Esophagus (tissue), 2 donors: ENCODE measurements at regions not wholly inside any gene's neighbourhood (a gene's known extent, or its start where the extent isn't known, plus 50 kb on each side); places are given as distances from the start of the nearest gene placed in this dataset.
"Not testable (repeated sequence)": the region's sequence is repeated elsewhere in the genome, so short reads cannot be mapped to it uniquely, and the experiment has no call there.

Experiments
- H3K27ac ChIP-seq, 2 donors: one replicate each; pipeline ENCODE4 v1.5.1; 2013; ENCODE audit warnings: low read depth in 2 of 2, mild to moderate bottlenecking in 2 of 2, inconsistent platforms in 1 of 2, low read length in 1 of 2, moderate library complexity in 1 of 2
- H3K27me3 ChIP-seq, 2 donors: one replicate each; pipeline ENCODE4 v1.6.1; 2013; ENCODE audit warnings: low read length in 2 of 2, control low read depth in 1 of 2, mild to moderate bottlenecking in 1 of 2; ENCODE audit not compliant: insufficient read depth in 2 of 2, control insufficient read depth in 1 of 2
- H3K36me3 ChIP-seq, 2 donors: one replicate each; pipeline ENCODE4 v1.6.1; 2013; ENCODE audit warnings: low read length in 1 of 2; ENCODE audit not compliant: control insufficient read depth in 2 of 2, insufficient read depth in 2 of 2
- H3K4me1 ChIP-seq, 2 donors: one replicate each; pipeline ENCODE4 v1.6.1; 2013; ENCODE audit warnings: low read length in 1 of 2; ENCODE audit not compliant: control insufficient read depth in 2 of 2, insufficient read depth in 2 of 2
- H3K4me3 ChIP-seq, 2 donors: one replicate each; pipeline ENCODE4 v1.5.1; 2013; ENCODE audit warnings: low read length in 2 of 2, mild to moderate bottlenecking in 2 of 2, low read depth in 1 of 2, moderate library complexity in 1 of 2
- H3K9me3 ChIP-seq, 2 donors: one replicate each; pipeline ENCODE4 v1.6.1; 2013; ENCODE audit warnings: mild to moderate bottlenecking in 2 of 2, low read depth in 1 of 2, low read length in 1 of 2, moderate library complexity in 1 of 2; ENCODE audit not compliant: control insufficient read depth in 2 of 2, insufficient read depth in 1 of 2
- WGBS, 2 donors: extraction: QIAGEN DNeasy Blood & Tissue Kit; methylation state at CpG; one replicate each; pipeline ENCODE4 v1.1.7; 2013; 5-methylcytosine and 5-hydroxymethylcytosine counted together
- donor health status: healthy with polysubstance abuse.
- donor health status: Bipolar disorder and iron deficiency.

GRCh38 chr5:104079861-104080645, 517.5 kb upstream of the NUDT12 start:
- H3K27ac ChIP-seq, H3K4me3 ChIP-seq, H3K4me1 ChIP-seq, H3K27me3 ChIP-seq, H3K9me3 ChIP-seq, H3K36me3 ChIP-seq: not testable (repeated sequence)
- 92% methylated on average over 23 to 28 of the region's 29 CpGs for WGBS, 2 donors

GRCh38 chr5:104071887-104072286, 509.3 kb upstream of the NUDT12 start:
- H3K27me3 ChIP-seq = no peaks in the 10 kb centered on the region
- no peaks in the 10 kb centered on the region for H3K36me3 ChIP-seq
- no peak overlapping the region for H3K27ac ChIP-seq
- no peaks in the 10 kb centered on the region for H3K4me1 ChIP-seq
- no peaks in the 10 kb centered on the region for H3K9me3 ChIP-seq
- H3K4me3 ChIP-seq = no peak overlapping the region
- 60 to 63% methylated on average over 2 of the region's 2 CpGs for WGBS, 2 donors

GRCh38 chr5:104062621-104063377, 500.2 kb upstream of the NUDT12 start:
- peaks cover 0 to 3% of the 10 kb centered on the region in 2 donors for H3K9me3 ChIP-seq
- no peaks in the 10 kb centered on the region for H3K4me1 ChIP-seq
- H3K36me3 ChIP-seq = no peaks in the 10 kb centered on the region
- H3K27ac ChIP-seq = no peak overlapping the region
- H3K27me3 ChIP-seq = no peaks in the 10 kb centered on the region
- 48% methylated on average over 9 of the region's 9 CpGs for WGBS, 2 donors
- no peak overlapping the region for H3K4me3 ChIP-seq

GRCh38 chr5:104061707-104062106, 499.1 kb upstream of the NUDT12 start:
- 71 to 72% methylated on average over 3 of the region's 3 CpGs for WGBS, 2 donors
- Histone ChIP-seq H3K27ac (no peak overlapping the region), H3K9me3 (peaks cover 0 to 3% of the 10 kb centered on the region in 2 donors), H3K4me1 (no peaks in the 10 kb centered on the region), H3K4me3 (no peak overlapping the region), H3K27me3 (no peaks in the 10 kb centered on the region), H3K36me3 (no peaks in the 10 kb centered on the region)

GRCh38 chr5:104053353-104053649, 490.7 kb upstream of the NUDT12 start:
- Histone ChIP-seq H3K4me3 (no peak overlapping the region), H3K36me3 (no peaks in the 10 kb centered on the region), H3K4me1 (no peaks in the 10 kb centered on the region), H3K9me3 (peaks cover 3 to 5% of the 10 kb centered on the region in 2 donors), H3K27me3 (no peaks in the 10 kb centered on the region), H3K27ac (no peak overlapping the region)
- WGBS, 2 donors = 14 to 40% methylated on average over 2 of the region's 2 CpGs

- 78 to 79% methylated on average over 7 of the region's 7 CpGs for WGBS, 2 donors
- H3K36me3 ChIP-seq = no peaks in the 10 kb centered on the region
- peaks cover 3 to 5% of the 10 kb centered on the region in 2 donors for H3K9me3 ChIP-seq
- H3K4me3 ChIP-seq = no peak overlapping the region
- no peaks in the 10 kb centered on the region for H3K27me3 ChIP-seq
- H3K4me1 ChIP-seq = no peaks in the 10 kb centered on the region
- no peak overlapping the region for H3K27ac ChIP-seq
Observed at GRCh38 chr5:104052558-104053352, 490.2 kb upstream of the NUDT12 start.

- Histone ChIP-seq H3K36me3 (no peaks in the 10 kb centered on the region), H3K27me3 (no peaks in the 10 kb centered on the region), H3K4me3 (no peak overlapping the region), H3K9me3 (peaks cover 3 to 5% of the 10 kb centered on the region in 2 donors), H3K27ac (no peak overlapping the region), H3K4me1 (no peaks in the 10 kb centered on the region)
Observed at GRCh38 chr5:104050436-104050835, 487.8 kb upstream of the NUDT12 start.

GRCh38 chr5:104049752-104050151, 487.2 kb upstream of the NUDT12 start:
- H3K27me3 ChIP-seq = no peaks in the 10 kb centered on the region
- no peaks in the 10 kb centered on the region for H3K36me3 ChIP-seq
- no peak overlapping the region for H3K27ac ChIP-seq
- H3K4me3 ChIP-seq = no peak overlapping the region
- peaks cover 3 to 5% of the 10 kb centered on the region in 2 donors for H3K9me3 ChIP-seq
- no peaks in the 10 kb centered on the region for H3K4me1 ChIP-seq
- 92 to 96% methylated on average over 8 of the region's 8 CpGs for WGBS, 2 donors

GRCh38 chr5:104048231-104048630, 485.6 kb upstream of the NUDT12 start:
- Histone ChIP-seq H3K9me3 (peaks cover 3 to 5% of the 10 kb centered on the region in 2 donors), H3K27me3 (no peaks in the 10 kb centered on the region), H3K36me3 (no peaks in the 10 kb centered on the region), H3K4me1 (no peaks in the 10 kb centered on the region), H3K4me3 (no peak overlapping the region), H3K27ac (no peak overlapping the region)
- WGBS, 2 donors = 68 to 69% methylated on average over 2 of the region's 2 CpGs
